HepG2 (cell line): ENCODE measurements at regions not wholly inside any gene's neighbourhood (a gene's known extent, or its start where the extent isn't known, plus 50 kb on each side); places are given as distances from the start of the nearest gene placed in this dataset.
A peak's percentile ranks its signal among the peaks of the same experiment; 100 is the strongest.

ENCODE experiments used
- ATAC-seq: fragments of 200-7000 bp; cut with Tn5 transposase; 3 replicates; pipeline ENCODE4 v1.9.1; 2020; ENCODE audit warnings: mild to moderate bottlenecking, moderate library complexity
- BruUV-seq: library from RNA; stranded (reverse); fragments of 400-500 nt; replicated peaks from 2 replicates; lab custom pipeline; 2021; lab: Mats Ljungman, UMichigan
- CTCF ChIA-PET: fragments of 300-600 bp; formaldehyde crosslinking; extraction: SDS; loops from one replicate; lab custom pipeline; 2021; ENCODE audit warnings: low total read pairs, inconsistent platforms, low intra/inter-chr PET ratio; lab: Yijun Ruan, JAX
- POLR2A ChIA-PET: fragments of 350-600 bp; sonication (Branson Sonifier 250); formaldehyde crosslinking; loops from one replicate; lab custom pipeline; 2020; ENCODE audit warnings: antibody characterized with exemption, inconsistent platforms; lab: Yijun Ruan, JAX
- DNase-seq: peaks from one replicate; pipeline ENCODE4 v3.0.0-alpha.2; 2015; ENCODE audit warnings: low spot score
- FAIRE-seq: peaks from 3 replicates; lab custom pipeline; 2011; peaks lifted over from hg19 to GRCh38; lab: Jason Lieb, UNC
- H2AFZ ChIP-seq: one replicate; pipeline ENCODE4 v1.6.1; 2011; ENCODE audit warnings: low read length, inconsistent platforms
- H3K27ac ChIP-seq: fragments of 300-600 bp; 3 replicates; pipeline ENCODE4 v1.8.0; 2011; ENCODE audit warnings: mixed run types, mild to moderate bottlenecking, mixed read lengths, low read length, inconsistent platforms; ENCODE audit not compliant: insufficient read depth; ENCODE audit errors: extremely low read length
- H3K27me3 ChIP-seq, 2 experiments: fragments of 200-600 bp in 1 of 2; 2 replicates in 1 of 2; 3 replicates in 1 of 2; pipeline versions ENCODE4 v1.6.0 to v1.8.0; 2011; ENCODE audit warnings: low read length in 2 of 2, mild to moderate bottlenecking in 2 of 2, moderate library complexity in 2 of 2, inconsistent platforms in 1 of 2; ENCODE audit not compliant: insufficient read depth in 2 of 2, control insufficient read depth in 1 of 2
- H3K36me3 ChIP-seq, 2 experiments: fragments of 200-600 bp in 1 of 2; replicated peaks in 1 of 2; 2 replicates in 1 of 2; 3 replicates in 1 of 2; pipeline versions ENCODE4 v1.5.1 to v1.8.0; 2011; ENCODE audit warnings: low read length in 2 of 2, inconsistent platforms in 1 of 2; ENCODE audit not compliant: insufficient read depth in 2 of 2, control insufficient read depth in 1 of 2
- H3K4me1 ChIP-seq: 2 replicates; pipeline ENCODE4 v1.5.1; 2012; ENCODE audit warnings: low read length, inconsistent platforms; ENCODE audit not compliant: insufficient read depth
- H3K4me2 ChIP-seq: 2 replicates; pipeline ENCODE4 v1.6.0; 2011; ENCODE audit warnings: low read depth, low read length, inconsistent platforms
- H3K4me3 ChIP-seq, 3 experiments: fragments of 200-600 bp in 1 of 3; sonication (generic), shearing (Covaris generic) in 1 of 3; replicated peaks in 1 of 3; 2 replicates each; pipeline ENCODE4 v1.5.1; 2011 to 2016; ENCODE audit warnings: low read length in 3 of 3, inconsistent platforms in 2 of 3, low read depth in 2 of 3, mild to moderate bottlenecking in 2 of 3, control low read depth in 1 of 3, mixed read lengths in 1 of 3; ENCODE audit not compliant: insufficient read depth in 1 of 3
- H3K79me2 ChIP-seq: one replicate; pipeline ENCODE4 v1.6.1; 2011; ENCODE audit warnings: low read length, inconsistent platforms; ENCODE audit not compliant: insufficient read depth
- H3K9ac ChIP-seq: 2 replicates; pipeline ENCODE4 v1.6.0; 2011; ENCODE audit warnings: mild to moderate bottlenecking, low read depth, low read length, inconsistent platforms; ENCODE audit not compliant: insufficient read depth
- H3K9me3 ChIP-seq: 2 replicates; pipeline ENCODE4 v1.5.1; 2012; ENCODE audit warnings: mild to moderate bottlenecking, low read length
- H4K20me1 ChIP-seq: 2 replicates; pipeline ENCODE4 v1.6.0; 2011; ENCODE audit warnings: inconsistent platforms, mild to moderate bottlenecking, low read length, moderate library complexity; ENCODE audit not compliant: insufficient read depth
- HNRNPUL1 ChIP-seq: fragments of 200-400 bp; formaldehyde crosslinking; IDR thresholded peaks from 2 replicates; pipeline ENCODE4 v1.6.1; 2017; ENCODE audit warnings: low read depth, mild to moderate bottlenecking, low read length, moderate library complexity
- KDM3A ChIP-seq: IDR thresholded peaks from 2 replicates; pipeline ENCODE4 v1.6.1; 2018; ENCODE audit warnings: low read depth, missing compliant biosample characterization
- NFYB ChIP-seq: sonication (generic); formaldehyde crosslinking; IDR thresholded peaks from 2 replicates; pipeline ENCODE4 v1.4.0; 2020; ENCODE audit warnings: missing genetic modification reagents
- NFYC ChIP-seq: IDR thresholded peaks from 2 replicates; pipeline ENCODE4 v1.6.1; 2016; ENCODE audit warnings: missing genetic modification reagents, missing compliant biosample characterization
- ZMYM4 ChIP-seq: sonication (generic); formaldehyde crosslinking; IDR thresholded peaks from 2 replicates; pipeline ENCODE4 v1.8.1; 2023; ENCODE audit warnings: mild to moderate bottlenecking, missing genetic modification reagents
- ZSCAN20 ChIP-seq: sonication (generic); formaldehyde crosslinking; IDR thresholded peaks from 2 replicates; pipeline ENCODE4 v1.4.0; 2020; ENCODE audit warnings: missing genetic modification reagents, mild to moderate bottlenecking, borderline replicate concordance
- WGBS: methylation state at CpG from one replicate; pipeline ENCODE4 v1.1.6; 2017; ENCODE audit warnings: low lambda C conversion rate; 5-methylcytosine and 5-hydroxymethylcytosine counted together
- in situ Hi-C: cut with HindIII; loops from 2 replicates; pipeline ENCODE4 v1.10.0; 2017; ENCODE audit warnings: low pct_unique_long_range_greater_than_20kb; ENCODE audit not compliant: extremely low pct_ligation_motif_present
- intact Hi-C: fragments of 100-400 bp; cut with micrococcal nuclease; formaldehyde crosslinking; loops from one replicate; pipeline ENCODE4 v1.10.0; 2022; ENCODE audit not compliant: unreplicated experiment
- TF ChIP-seq, protein P1 (sequence below): IDR thresholded peaks from 2 replicates; pipeline ENCODE4 v1.6.1; 2016; ENCODE audit warnings: mild to moderate bottlenecking, missing biosample characterization, missing genetic modification reagents
- TF ChIP-seq, protein P2 (sequence below), 2 experiments: sonication (generic) in 1 of 2; formaldehyde crosslinking in 1 of 2; IDR thresholded peaks; 2 replicates each; pipeline versions ENCODE4 v1.5.1 to v1.6.1; 2011 to 2020; ENCODE audit warnings: borderline replicate concordance in 1 of 2, low read depth in 1 of 2, low read length in 1 of 2, mild to moderate bottlenecking in 1 of 2, missing genetic modification reagents in 1 of 2, moderate library complexity in 1 of 2
- TF ChIP-seq, protein P3 (sequence below): sonication (generic); formaldehyde crosslinking; conservative IDR thresholded peaks from 2 replicates; pipeline ENCODE4 v1.4.0; 2020; ENCODE audit warnings: missing genetic modification reagents

DNA sequence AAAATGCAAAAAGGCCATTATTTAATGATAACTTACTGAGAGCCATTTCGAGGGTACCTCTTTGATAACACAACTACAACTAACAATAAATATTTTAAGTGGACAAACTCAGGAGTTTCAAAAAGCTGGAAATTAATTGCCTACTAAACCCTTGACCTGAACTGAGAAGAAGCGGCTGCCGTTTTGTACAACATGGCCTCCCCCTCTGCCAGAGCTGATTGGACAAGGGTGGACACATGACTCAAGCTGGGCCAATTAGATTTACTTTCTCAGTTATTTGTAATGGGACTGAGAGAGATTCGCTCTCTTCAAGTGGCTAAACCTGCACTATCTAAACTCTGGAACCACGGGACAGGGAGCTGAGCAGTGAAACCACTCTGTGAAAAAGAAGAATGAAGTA lies 135.9 kb upstream of the SERPINE2 start:
- intact Hi-C loops (loop anchor here (2.0 to 10.0 kb wide), 2 partner anchors 46 to 100 kb away; no protein-coding TSS in a partner anchor), in situ Hi-C loops (no loop called here)
- WGBS, result 33% methylated on average over 5 of the region's 5 CpGs
- ATAC-seq, result peak; percentile 53
- no peaks in the 10 kb centered on the region for H4K20me1 ChIP-seq
- no peak for FAIRE-seq
- peak overlapping the region; percentile 65 for H2AFZ ChIP-seq
- peaks cover 2 to 22% of the 10 kb centered on the region in 2 experiments; a peak in 3 of 5 replicates for H3K27me3 ChIP-seq
- H3K4me1 ChIP-seq, result peaks cover 10% of the 10 kb centered on the region; the same call in 1 of the 2 replicates
- no peaks in the 10 kb centered on the region for H3K9me3 ChIP-seq
- H3K27ac ChIP-seq, result no peak overlapping the region
- H3K4me3 ChIP-seq, result no peak overlapping the region
- H3K36me3 ChIP-seq, result no peaks in the 10 kb centered on the region
- no TSS peak for BruUV-seq
- peak overlapping the region; percentile 43 for H3K4me2 ChIP-seq
- DNase-seq, result no peak
- CTCF ChIA-PET, result no interaction called here
- no peaks in the 10 kb centered on the region for H3K79me2 ChIP-seq
- TF ChIP-seq NFYC (CRISPR knock-in tag) (peak; percentile 65), HNRNPUL1 (no peak), KDM3A (CRISPR knock-in tag) (no peak), ZMYM4 (CRISPR knock-in tag) (peak; percentile 25; the same call in 1 of the 2 replicates), NFYB (CRISPR knock-in tag) (peak; percentile 62), ZSCAN20 (no peak)
- TF ChIP-seq, protein P1, sequence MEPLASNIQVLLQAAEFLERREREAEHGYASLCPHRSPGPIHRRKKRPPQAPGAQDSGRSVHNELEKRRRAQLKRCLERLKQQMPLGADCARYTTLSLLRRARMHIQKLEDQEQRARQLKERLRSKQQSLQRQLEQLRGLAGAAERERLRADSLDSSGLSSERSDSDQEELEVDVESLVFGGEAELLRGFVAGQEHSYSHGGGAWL, result no peak
- TF ChIP-seq, protein P2, sequence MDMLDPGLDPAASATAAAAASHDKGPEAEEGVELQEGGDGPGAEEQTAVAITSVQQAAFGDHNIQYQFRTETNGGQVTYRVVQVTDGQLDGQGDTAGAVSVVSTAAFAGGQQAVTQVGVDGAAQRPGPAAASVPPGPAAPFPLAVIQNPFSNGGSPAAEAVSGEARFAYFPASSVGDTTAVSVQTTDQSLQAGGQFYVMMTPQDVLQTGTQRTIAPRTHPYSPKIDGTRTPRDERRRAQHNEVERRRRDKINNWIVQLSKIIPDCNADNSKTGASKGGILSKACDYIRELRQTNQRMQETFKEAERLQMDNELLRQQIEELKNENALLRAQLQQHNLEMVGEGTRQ (IDR thresholded peaks at IDR 0.05; ENCODE audit: low read depth, low read length), result peak; percentile 53
- TF ChIP-seq, protein P2 (CRISPR knock-in tag; IDR thresholded peaks at IDR 0.05; ENCODE audit: borderline replicate concordance), result peak; percentile 65; the same call in 1 of the 2 replicates
- TF ChIP-seq, protein P3, sequence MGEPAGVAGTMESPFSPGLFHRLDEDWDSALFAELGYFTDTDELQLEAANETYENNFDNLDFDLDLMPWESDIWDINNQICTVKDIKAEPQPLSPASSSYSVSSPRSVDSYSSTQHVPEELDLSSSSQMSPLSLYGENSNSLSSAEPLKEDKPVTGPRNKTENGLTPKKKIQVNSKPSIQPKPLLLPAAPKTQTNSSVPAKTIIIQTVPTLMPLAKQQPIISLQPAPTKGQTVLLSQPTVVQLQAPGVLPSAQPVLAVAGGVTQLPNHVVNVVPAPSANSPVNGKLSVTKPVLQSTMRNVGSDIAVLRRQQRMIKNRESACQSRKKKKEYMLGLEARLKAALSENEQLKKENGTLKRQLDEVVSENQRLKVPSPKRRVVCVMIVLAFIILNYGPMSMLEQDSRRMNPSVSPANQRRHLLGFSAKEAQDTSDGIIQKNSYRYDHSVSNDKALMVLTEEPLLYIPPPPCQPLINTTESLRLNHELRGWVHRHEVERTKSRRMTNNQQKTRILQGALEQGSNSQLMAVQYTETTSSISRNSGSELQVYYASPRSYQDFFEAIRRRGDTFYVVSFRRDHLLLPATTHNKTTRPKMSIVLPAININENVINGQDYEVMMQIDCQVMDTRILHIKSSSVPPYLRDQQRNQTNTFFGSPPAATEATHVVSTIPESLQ, result no peak
- POLR2A ChIA-PET, result interaction anchor here (0.7 kb wide), 2 partner anchors 28 to 29 kb away, joined by 3 read pairs; no protein-coding TSS in a partner anchor
- H3K9ac ChIP-seq, result no peak overlapping the region
